Muscle layer of duodenum (tissue), 2 donors: ENCODE measurements at regions not wholly inside any gene's neighbourhood (a gene's known extent, or its start where the extent isn't known, plus 50 kb on each side); places are given as distances from the start of the nearest gene placed in this dataset.
"Not testable (repeated sequence)": the region's sequence is repeated elsewhere in the genome, so short reads cannot be mapped to it uniquely, and the experiment has no call there.

ENCODE experiments used
- H3K27ac ChIP-seq: one replicate; pipeline ENCODE4 v1.7.0; 2013; ENCODE audit warnings: mild to moderate bottlenecking, low read length
- H3K27me3 ChIP-seq: one replicate; pipeline ENCODE4 v1.7.0; 2013; ENCODE audit warnings: low read depth, mild to moderate bottlenecking, control low read depth, low read length
- H3K36me3 ChIP-seq, 2 donors: one replicate each; pipeline ENCODE4 v1.7.0; 2013; ENCODE audit warnings: low read length in 2 of 2, control low read depth in 1 of 2, mild to moderate bottlenecking in 1 of 2; ENCODE audit not compliant: insufficient read depth in 2 of 2, control insufficient read depth in 1 of 2
- H3K4me1 ChIP-seq, 2 donors: one replicate each; pipeline ENCODE4 v1.7.0; 2013; ENCODE audit warnings: low read length in 2 of 2, mild to moderate bottlenecking in 2 of 2, control low read depth in 1 of 2, moderate library complexity in 1 of 2; ENCODE audit not compliant: insufficient read depth in 2 of 2, control insufficient read depth in 1 of 2
- H3K4me3 ChIP-seq, 2 donors: one replicate each; pipeline ENCODE4 v1.7.0; 2013; ENCODE audit warnings: low read length in 2 of 2, low read depth in 1 of 2, mild to moderate bottlenecking in 1 of 2
- H3K9me3 ChIP-seq, 2 donors: one replicate each; pipeline ENCODE4 v1.7.0; 2013; ENCODE audit warnings: low read length in 2 of 2, control low read depth in 1 of 2, mild to moderate bottlenecking in 1 of 2; ENCODE audit not compliant: control insufficient read depth in 1 of 2
- donor health status: healthy.

- H3K4me3 ChIP-seq, H3K4me1 ChIP-seq, H3K36me3 ChIP-seq, H3K27ac ChIP-seq, H3K9me3 ChIP-seq, H3K27me3 ChIP-seq: not testable (repeated sequence)
These were observed 198.4 kb downstream of the LAT start for GRCh38 chr16:29182940-29183868.

GRCh38 chr16:29182501-29182900 lies 197.6 kb downstream of the LAT start:
- H3K4me1 ChIP-seq: peaks cover 0 to 11% of the 10 kb centered on the region in 2 donors
- no peaks in the 10 kb centered on the region for H3K9me3 ChIP-seq
- no peaks in the 10 kb centered on the region for H3K27me3 ChIP-seq
- H3K4me3 ChIP-seq: no peak overlapping the region
- H3K27ac ChIP-seq: no peak overlapping the region
- H3K36me3 ChIP-seq: no peaks in the 10 kb centered on the region

- H3K27me3 ChIP-seq, H3K4me3 ChIP-seq, H3K9me3 ChIP-seq, H3K36me3 ChIP-seq, H3K27ac ChIP-seq: not testable (repeated sequence)
- peaks cover 0 to 11% of the 10 kb centered on the region in 2 donors for H3K4me1 ChIP-seq
These were observed 197.1 kb downstream of the LAT start for GRCh38 chr16:29181921-29182411.

GRCh38 chr16:29181254-29181780 lies 196.5 kb downstream of the LAT start:
- H3K9me3 ChIP-seq, H3K27me3 ChIP-seq, H3K27ac ChIP-seq, H3K36me3 ChIP-seq, H3K4me3 ChIP-seq: not testable (repeated sequence)
- peaks cover 0 to 11% of the 10 kb centered on the region in 2 donors for H3K4me1 ChIP-seq

- H3K9me3 ChIP-seq, H3K27ac ChIP-seq: not testable (repeated sequence)
- H3K4me1 ChIP-seq: peaks cover 0 to 11% of the 10 kb centered on the region in 2 donors
These were observed 195.4 kb downstream of the LAT start for GRCh38 chr16:29180206-29180600.

GRCh38 chr16:29179401-29180205 lies 194.8 kb downstream of the LAT start:
- not testable (repeated sequence) for H3K4me3 ChIP-seq, H3K36me3 ChIP-seq, H3K27me3 ChIP-seq, H3K9me3 ChIP-seq, H3K27ac ChIP-seq
- H3K4me1 ChIP-seq: peaks cover 0 to 11% of the 10 kb centered on the region in 2 donors

More at GRCh38 chr16:29180206-29180600, 195.4 kb downstream of the LAT start:
- not testable (repeated sequence) for H3K27me3 ChIP-seq, H3K36me3 ChIP-seq, H3K4me3 ChIP-seq

GRCh38 chr16:29177888-29178726 lies 193.3 kb downstream of the LAT start:
- H3K4me1 ChIP-seq, H3K36me3 ChIP-seq, H3K4me3 ChIP-seq, H3K9me3 ChIP-seq, H3K27ac ChIP-seq, H3K27me3 ChIP-seq: not testable (repeated sequence)

GRCh38 chr16:29177203-29177887 lies 192.5 kb downstream of the LAT start:
- not testable (repeated sequence) for H3K27ac ChIP-seq, H3K36me3 ChIP-seq, H3K9me3 ChIP-seq, H3K4me1 ChIP-seq, H3K27me3 ChIP-seq, H3K4me3 ChIP-seq

GRCh38 chr16:29176822-29177202 lies 192.0 kb downstream of the LAT start:
- H3K4me1 ChIP-seq, H3K27me3 ChIP-seq, H3K9me3 ChIP-seq, H3K4me3 ChIP-seq, H3K27ac ChIP-seq, H3K36me3 ChIP-seq: not testable (repeated sequence)

GRCh38 chr16:29176154-29176470 lies 191.3 kb downstream of the LAT start:
- not testable (repeated sequence) for H3K4me1 ChIP-seq, H3K27me3 ChIP-seq, H3K9me3 ChIP-seq, H3K36me3 ChIP-seq, H3K27ac ChIP-seq, H3K4me3 ChIP-seq
